ENCODE measurements at regions not wholly inside any gene's neighbourhood (a gene's known extent, or its start where the extent isn't known, plus 50 kb on each side); places are given as distances from the start of the nearest gene placed in this dataset.

- DNase-seq (ENCODE audit: low read depth) = no peak
Measured at GRCh38 chr2:239619369-239619768, 218.5 kb upstream of the HDAC4 start.

- no peak for DNase-seq (ENCODE audit: low read depth)
Measured at GRCh38 chr2:239616729-239617128, 215.9 kb upstream of the HDAC4 start.

- DNase-seq (ENCODE audit: low read depth) = no peak
Measured at GRCh38 chr2:239612133-239612532, 211.3 kb upstream of the HDAC4 start.

GRCh38 chr2:239611222-239611795 lies 210.5 kb upstream of the HDAC4 start:
- DNase-seq (ENCODE audit: low read depth) = no peak

- no peak for DNase-seq (ENCODE audit: low read depth)
Measured at GRCh38 chr2:239610457-239611221, 209.8 kb upstream of the HDAC4 start.

GRCh38 chr2:239609607-239610310 lies 208.9 kb upstream of the HDAC4 start:
- no peak for DNase-seq (ENCODE audit: low read depth)

GRCh38 chr2:239609162-239609561 lies 208.3 kb upstream of the HDAC4 start:
- DNase-seq (ENCODE audit: low read depth) = no peak

- no peak for DNase-seq (ENCODE audit: low read depth)
Measured at GRCh38 chr2:239608723-239609122, 207.9 kb upstream of the HDAC4 start.

GRCh38 chr2:239608260-239608659 lies 207.4 kb upstream of the HDAC4 start:
- no peak for DNase-seq (ENCODE audit: low read depth)

- DNase-seq (ENCODE audit: low read depth) = no peak
Measured at GRCh38 chr2:239607517-239608191, 206.8 kb upstream of the HDAC4 start.

GRCh38 chr2:239606741-239607516 lies 206.1 kb upstream of the HDAC4 start:
- DNase-seq (ENCODE audit: low read depth) = no peak

GRCh38 chr2:239605976-239606375 lies 205.2 kb upstream of the HDAC4 start:
- DNase-seq (ENCODE audit: low read depth) = no peak

- no peak for DNase-seq (ENCODE audit: low read depth)
Measured at GRCh38 chr2:239605409-239605808, 204.6 kb upstream of the HDAC4 start.

GRCh38 chr2:239604861-239605260 lies 204.0 kb upstream of the HDAC4 start:
- no peak for DNase-seq (ENCODE audit: low read depth)

- no peak for DNase-seq (ENCODE audit: low read depth)
Measured at GRCh38 chr2:239603411-239604356, 202.9 kb upstream of the HDAC4 start.

GRCh38 chr2:239602290-239603282 lies 201.8 kb upstream of the HDAC4 start:
- no peak for DNase-seq (ENCODE audit: low read depth)

GRCh38 chr2:239601880-239602279 lies 201.1 kb upstream of the HDAC4 start:
- DNase-seq (ENCODE audit: low read depth) = no peak

GRCh38 chr2:239601201-239601851 lies 200.5 kb upstream of the HDAC4 start:
- no peak for DNase-seq (ENCODE audit: low read depth)

GRCh38 chr2:239600650-239601049 lies 199.8 kb upstream of the HDAC4 start:
- DNase-seq (ENCODE audit: low read depth) = no peak

All from activated T-helper 9 cell treated with anti-CD3 and anti-CD28 coated beads, Interleukin-2, amount 50 U/mL, for 16 hours (primary cell).